ENCODE measurements at regions not wholly inside any gene's neighbourhood (a gene's known extent, or its start where the extent isn't known, plus 50 kb on each side); places are given as distances from the start of the nearest gene placed in this dataset.

DNA sequence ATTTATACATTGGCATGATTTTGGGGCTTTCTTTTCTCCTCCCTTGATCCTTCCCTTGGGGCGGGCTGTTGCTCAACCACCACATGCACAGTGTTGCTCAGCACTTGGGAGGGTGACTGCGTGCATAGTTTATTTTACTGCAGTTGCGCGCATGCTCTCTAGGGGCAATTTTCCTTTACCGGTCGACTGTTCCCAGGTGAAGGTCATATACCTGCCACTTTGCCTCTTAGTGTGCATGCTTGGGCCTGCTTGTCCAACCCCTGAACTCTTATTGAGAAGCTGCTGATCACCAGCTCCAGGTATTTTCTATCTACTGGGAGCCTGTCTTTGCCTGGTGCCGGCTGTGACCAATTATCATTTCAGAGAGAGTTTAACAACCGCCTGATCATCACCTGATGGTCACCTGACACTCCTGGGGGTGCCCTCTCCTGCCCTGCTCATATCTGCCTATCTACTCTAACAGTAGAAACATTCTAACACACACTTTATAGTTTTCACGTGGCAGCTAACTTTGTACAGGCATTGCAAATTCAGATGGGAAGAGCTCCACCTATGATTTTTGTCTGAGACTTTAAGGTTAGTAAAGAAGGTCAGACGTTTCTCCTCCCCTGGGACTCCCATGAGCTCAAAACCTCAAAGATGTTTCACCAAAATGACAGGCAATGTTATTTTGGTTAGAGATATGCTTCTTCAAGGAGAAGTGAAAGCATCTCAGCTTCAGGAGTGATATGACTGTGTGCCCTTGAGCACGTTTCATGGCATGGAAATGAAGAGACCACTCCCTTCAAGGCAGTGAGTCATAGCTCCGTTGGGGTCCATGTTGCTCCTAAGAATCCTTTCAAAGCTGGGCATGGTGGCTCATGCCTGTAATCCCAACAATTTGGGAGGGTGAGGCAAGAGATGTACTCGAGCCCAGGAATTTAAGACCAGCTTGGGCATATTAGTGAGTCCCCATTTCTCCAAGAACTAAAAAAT lies 227.5 kb upstream of the MYLIP start:
- H3K4me1 Mint-ChIP-seq = peaks cover 49% of the 10 kb centered on the region

GRCh38 chr6:15898693-15899092 lies 230.2 kb upstream of the MYLIP start:
- Mint-ChIP-seq H3K9me3 (no peaks in the 10 kb centered on the region), H3K27ac (no peak overlapping the region)

More for the DNA sequence above, 227.5 kb upstream of the MYLIP start:
- no peak overlapping the region for H3K4me3 Mint-ChIP-seq
- H3K27ac Mint-ChIP-seq = no peak overlapping the region
- no peaks in the 10 kb centered on the region for H3K27me3 Mint-ChIP-seq (ENCODE audit: low read depth)
- TF ChIP-seq, protein P1, sequence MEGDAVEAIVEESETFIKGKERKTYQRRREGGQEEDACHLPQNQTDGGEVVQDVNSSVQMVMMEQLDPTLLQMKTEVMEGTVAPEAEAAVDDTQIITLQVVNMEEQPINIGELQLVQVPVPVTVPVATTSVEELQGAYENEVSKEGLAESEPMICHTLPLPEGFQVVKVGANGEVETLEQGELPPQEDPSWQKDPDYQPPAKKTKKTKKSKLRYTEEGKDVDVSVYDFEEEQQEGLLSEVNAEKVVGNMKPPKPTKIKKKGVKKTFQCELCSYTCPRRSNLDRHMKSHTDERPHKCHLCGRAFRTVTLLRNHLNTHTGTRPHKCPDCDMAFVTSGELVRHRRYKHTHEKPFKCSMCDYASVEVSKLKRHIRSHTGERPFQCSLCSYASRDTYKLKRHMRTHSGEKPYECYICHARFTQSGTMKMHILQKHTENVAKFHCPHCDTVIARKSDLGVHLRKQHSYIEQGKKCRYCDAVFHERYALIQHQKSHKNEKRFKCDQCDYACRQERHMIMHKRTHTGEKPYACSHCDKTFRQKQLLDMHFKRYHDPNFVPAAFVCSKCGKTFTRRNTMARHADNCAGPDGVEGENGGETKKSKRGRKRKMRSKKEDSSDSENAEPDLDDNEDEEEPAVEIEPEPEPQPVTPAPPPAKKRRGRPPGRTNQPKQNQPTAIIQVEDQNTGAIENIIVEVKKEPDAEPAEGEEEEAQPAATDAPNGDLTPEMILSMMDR (IDR thresholded peaks at IDR 0.05; ENCODE audit: unreplicated experiment) = no peak
- DNase-seq (ENCODE audit: low spot score in 2 of 2, unreplicated experiment in 2 of 2) = no peak
- H3K9me3 Mint-ChIP-seq = no peaks in the 10 kb centered on the region
- peaks cover 2% of the 10 kb centered on the region for H3K36me3 Mint-ChIP-seq

GRCh38 chr6:15897063-15897876 lies 231.6 kb upstream of the MYLIP start:
- TF ChIP-seq, protein P1 (IDR thresholded peaks at IDR 0.05; ENCODE audit: unreplicated experiment) = no peak
- H3K4me3 Mint-ChIP-seq = no peak overlapping the region
- no peaks in the 10 kb centered on the region for H3K27me3 Mint-ChIP-seq (ENCODE audit: low read depth)
- H3K4me1 Mint-ChIP-seq = peaks cover 41% of the 10 kb centered on the region
- H3K27ac Mint-ChIP-seq = peak overlapping the region; percentile 91
- H3K9me3 Mint-ChIP-seq = no peaks in the 10 kb centered on the region
- no peaks in the 10 kb centered on the region for H3K36me3 Mint-ChIP-seq
- no peak for DNase-seq (ENCODE audit: low spot score in 2 of 2, unreplicated experiment in 2 of 2)

More at GRCh38 chr6:15898693-15899092, 230.2 kb upstream of the MYLIP start:
- DNase-seq (ENCODE audit: low spot score in 2 of 2, unreplicated experiment in 2 of 2) = no peak
- TF ChIP-seq, protein P1 (IDR thresholded peaks at IDR 0.05; ENCODE audit: unreplicated experiment) = no peak
- Mint-ChIP-seq H3K27me3 (ENCODE audit: low read depth) (no peaks in the 10 kb centered on the region), H3K4me1 (peaks cover 41% of the 10 kb centered on the region), H3K36me3 (peaks cover 2% of the 10 kb centered on the region), H3K4me3 (no peak overlapping the region)

DNA sequence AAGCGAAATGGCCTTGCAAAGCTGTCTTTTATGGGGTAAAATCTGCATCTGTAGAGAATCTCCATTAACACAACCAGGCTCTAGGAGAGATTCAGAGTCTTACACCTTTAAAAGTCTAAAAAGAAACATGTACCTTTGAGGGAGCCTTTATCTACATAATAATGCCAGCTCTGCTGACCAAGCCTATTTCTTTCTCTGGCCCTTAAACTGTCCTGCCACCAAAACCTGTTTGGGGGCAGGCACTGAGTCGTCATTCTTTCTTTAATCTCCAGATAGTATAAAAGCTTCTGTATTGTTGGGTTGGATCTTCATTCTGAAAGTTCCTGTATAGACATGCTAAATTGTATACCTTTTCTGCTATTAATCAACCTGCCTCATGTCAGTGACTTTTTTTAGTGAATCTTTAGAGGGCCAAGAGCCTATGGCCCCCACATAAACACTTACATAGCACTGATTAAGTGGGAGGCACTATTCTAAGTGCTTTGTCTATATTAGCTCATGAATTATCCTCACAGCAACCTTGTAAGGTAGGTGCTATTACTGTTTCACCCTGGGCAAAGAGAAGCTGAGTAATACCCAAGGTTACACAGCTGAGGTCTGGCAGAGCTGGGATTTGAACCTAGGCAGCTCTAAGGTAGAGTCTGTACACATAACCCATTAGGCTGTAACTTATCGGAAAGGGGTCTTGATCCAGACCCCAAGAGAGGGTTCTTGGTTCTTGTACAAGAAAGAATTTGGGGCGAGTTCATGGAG lies 232.3 kb upstream of the DTNBP1 start:
- TF ChIP-seq, protein P1 (IDR thresholded peaks at IDR 0.05; ENCODE audit: unreplicated experiment) = no peak
- H3K4me1 Mint-ChIP-seq = peaks cover 33% of the 10 kb centered on the region
- H3K4me3 Mint-ChIP-seq = no peak overlapping the region
- no peaks in the 10 kb centered on the region for H3K9me3 Mint-ChIP-seq
- H3K36me3 Mint-ChIP-seq = no peaks in the 10 kb centered on the region
- no peaks in the 10 kb centered on the region for H3K27me3 Mint-ChIP-seq (ENCODE audit: low read depth)
- DNase-seq (ENCODE audit: low spot score in 2 of 2, unreplicated experiment in 2 of 2) = no peak
- H3K27ac Mint-ChIP-seq = no peak overlapping the region

- H3K27me3 Mint-ChIP-seq (ENCODE audit: low read depth) = no peaks in the 10 kb centered on the region
- no peak overlapping the region for H3K4me3 Mint-ChIP-seq
- peaks cover 36% of the 10 kb centered on the region for H3K4me1 Mint-ChIP-seq
- H3K27ac Mint-ChIP-seq = no peak overlapping the region
- no peak for DNase-seq (ENCODE audit: low spot score in 2 of 2, unreplicated experiment in 2 of 2)
- TF ChIP-seq, protein P1 (IDR thresholded peaks at IDR 0.05; ENCODE audit: unreplicated experiment) = peak; percentile 55
- no peaks in the 10 kb centered on the region for H3K9me3 Mint-ChIP-seq
- no peaks in the 10 kb centered on the region for H3K36me3 Mint-ChIP-seq
These were observed 230.9 kb upstream of the DTNBP1 start for GRCh38 chr6:15893556-15894253.
